PFSK-1 (cell line): ENCODE measurements at regions not wholly inside any gene's neighbourhood (a gene's known extent, or its start where the extent isn't known, plus 50 kb on each side); places are given as distances from the start of the nearest gene placed in this dataset.

Source experiments
- POLR2AphosphoS5 ChIP-seq: IDR thresholded peaks from 2 replicates; pipeline ENCODE4 v1.6.1; 2012; ENCODE audit warnings: low read depth, mild to moderate bottlenecking, control low read depth, low read length, moderate library complexity
- SIN3A ChIP-seq: IDR thresholded peaks from 2 replicates; pipeline ENCODE4 v1.6.1; 2012; ENCODE audit warnings: mild to moderate bottlenecking, low read length, moderate library complexity, borderline replicate concordance; ENCODE audit not compliant: insufficient read depth
- TAF1 ChIP-seq: IDR thresholded peaks from 2 replicates; pipeline ENCODE4 v1.6.1; 2012; ENCODE audit warnings: low read length, control low read depth, borderline replicate concordance; ENCODE audit not compliant: insufficient read depth

GRCh38 chr9:99288830-99289229 lies 66.7 kb downstream of the SEC61B start:
- TF ChIP-seq POLR2AphosphoS5 (no peak), SIN3A (no peak), TAF1 (no peak)
